ENCODE measurements at regions not wholly inside any gene's neighbourhood (a gene's known extent, or its start where the extent isn't known, plus 50 kb on each side); places are given as distances from the start of the nearest gene placed in this dataset.

DNA sequence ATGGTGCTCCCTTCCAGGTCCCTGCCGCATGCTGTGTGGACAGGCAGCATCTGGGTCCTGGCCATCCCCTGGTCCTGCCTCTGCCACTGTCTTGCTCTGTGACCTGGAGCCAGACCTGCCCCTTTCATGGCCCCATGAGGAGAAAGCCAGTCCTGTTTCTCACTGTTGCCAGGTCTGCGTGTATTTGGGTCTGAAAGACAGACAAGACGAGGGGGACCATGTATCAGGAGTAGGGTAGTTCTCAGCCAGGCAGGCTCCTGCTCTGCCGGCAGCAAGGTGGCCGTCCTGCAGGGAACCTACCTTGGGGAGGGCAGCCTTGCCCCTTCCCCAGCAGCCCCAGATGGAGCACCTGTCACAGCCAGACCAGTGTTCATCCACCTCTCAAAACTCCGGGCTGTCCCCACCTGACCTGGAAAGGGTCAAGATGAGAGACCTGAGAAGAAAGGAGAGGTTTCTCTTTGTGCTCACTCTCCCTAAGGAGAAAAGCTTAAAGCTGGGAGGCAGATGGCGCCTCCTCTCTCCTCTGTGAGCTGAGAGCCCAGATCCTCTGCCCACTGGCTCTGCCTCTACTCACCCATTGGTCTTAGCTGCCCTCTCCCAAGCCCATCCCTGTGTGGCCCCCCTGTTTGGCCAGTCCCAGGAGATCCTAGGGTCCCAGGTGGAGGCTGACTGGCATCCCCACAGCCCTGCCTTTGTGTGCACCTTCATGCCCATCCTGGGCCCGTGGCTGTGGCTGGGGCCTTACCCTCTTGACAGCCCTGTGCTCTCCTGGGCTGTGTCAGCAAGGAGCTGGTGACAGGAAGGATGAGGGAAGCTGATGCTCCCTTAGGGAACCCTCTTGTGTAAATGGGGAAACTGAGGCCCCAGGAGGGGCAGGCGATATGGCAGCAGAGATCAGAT is 116.1 kb upstream of the PCBD1 start:
- Histone ChIP-seq H4K20me1 (ENCODE audit: control insufficient read depth, insufficient read depth, low read length, poor library complexity, severe bottlenecking) (no peaks in the 10 kb centered on the region), H3K4me2 (replicated peaks; ENCODE audit: low read depth, low read length, poor library complexity, severe bottlenecking) (no peak overlapping the region), H3K9me3 (ENCODE audit: control extremely low read depth in 1 of 3, control insufficient read depth in 2 of 3, insufficient read depth in 1 of 3, low read length in 2 of 3) (peaks cover 0 to 6% (median 0%) of the 10 kb centered on the region in 3 donors), H2AFZ (ENCODE audit: insufficient read depth, low read depth, low read length, poor library complexity, severe bottlenecking) (no peak overlapping the region), H3K36me3 (replicated peaks in 1 of 2; ENCODE audit: control extremely low read depth in 1 of 2, control insufficient read depth in 1 of 2, extremely low read depth in 1 of 2, insufficient read depth in 2 of 2, low read length in 1 of 2) (no peaks in the 10 kb centered on the region), H3K79me2 (ENCODE audit: control insufficient read depth, insufficient read depth, low read length) (no peaks in the 10 kb centered on the region), H3K27me3 (replicated peaks in 1 of 4; ENCODE audit: control extremely low read depth in 1 of 4, control insufficient read depth in 3 of 4, insufficient read depth in 4 of 4, low read length in 3 of 4) (peaks cover 0 to 4% (median 0%) of the 10 kb centered on the region in 4 experiments), H3K4me3 (ENCODE audit: control extremely low read depth in 1 of 5, extremely low read depth in 1 of 5, insufficient read depth in 1 of 5, low read depth in 2 of 5, low read length in 4 of 5) (no peak overlapping the region), H3K9ac (ENCODE audit: low read length) (no peak overlapping the region), H3K27ac (ENCODE audit: low read length in 2 of 2) (no peak overlapping the region), H3K4me1 (ENCODE audit: control insufficient read depth in 2 of 2, insufficient read depth in 2 of 2, low read length in 2 of 2) (no peaks in the 10 kb centered on the region)
- intact Hi-C loops (cut with micrococcal nuclease), result no loop called here
- ATAC-seq (ENCODE audit: low read depth) (no peak), DNase-seq (no peak)
- H3K27me3 Mint-ChIP-seq, result peaks cover 9% of the 10 kb centered on the region
- no peaks in the 10 kb centered on the region for H3K4me1 Mint-ChIP-seq
- no peak overlapping the region for H3K27ac Mint-ChIP-seq
- TF ChIP-seq CTCF (IDR thresholded peaks at IDR 0.05), result no peak
- no peak for TF ChIP-seq EZH2 (IDR thresholded peaks at IDR 0.05; ENCODE audit: borderline replicate concordance, insufficient read depth, low read depth, low read length, poor library complexity, severe bottlenecking)
- no peaks in the 10 kb centered on the region for H3K9me3 Mint-ChIP-seq (ENCODE audit: insufficient read depth)
- WGBS (ENCODE audit: insufficient coverage), result 86% methylated on average over 9 of the region's 9 CpGs
- ChIA-PET POLR2A (no interaction called here), CTCF (no interaction called here)
- no peak overlapping the region for H3K4me3 Mint-ChIP-seq
